Activated CD8-positive, alpha-beta memory T cell treated with anti-CD3 and anti-CD28 coated beads for 36 hours (primary cell): ENCODE measurements at regions not wholly inside any gene's neighbourhood (a gene's known extent, or its start where the extent isn't known, plus 50 kb on each side); places are given as distances from the start of the nearest gene placed in this dataset.

Experiments
- CTCF ChIA-PET: fragments of 350-600 bp; sonication (Branson Sonifier 250); formaldehyde crosslinking; loops from one replicate; lab custom pipeline; 2021; ENCODE audit warnings: antibody characterized with exemption; lab: Charles Lee
- POLR2A ChIA-PET: fragments of 350-600 bp; sonication (Branson Sonifier 250); formaldehyde crosslinking; loops from one replicate; lab custom pipeline; 2021; ENCODE audit warnings: antibody characterized with exemption; lab: Charles Lee

DNA sequence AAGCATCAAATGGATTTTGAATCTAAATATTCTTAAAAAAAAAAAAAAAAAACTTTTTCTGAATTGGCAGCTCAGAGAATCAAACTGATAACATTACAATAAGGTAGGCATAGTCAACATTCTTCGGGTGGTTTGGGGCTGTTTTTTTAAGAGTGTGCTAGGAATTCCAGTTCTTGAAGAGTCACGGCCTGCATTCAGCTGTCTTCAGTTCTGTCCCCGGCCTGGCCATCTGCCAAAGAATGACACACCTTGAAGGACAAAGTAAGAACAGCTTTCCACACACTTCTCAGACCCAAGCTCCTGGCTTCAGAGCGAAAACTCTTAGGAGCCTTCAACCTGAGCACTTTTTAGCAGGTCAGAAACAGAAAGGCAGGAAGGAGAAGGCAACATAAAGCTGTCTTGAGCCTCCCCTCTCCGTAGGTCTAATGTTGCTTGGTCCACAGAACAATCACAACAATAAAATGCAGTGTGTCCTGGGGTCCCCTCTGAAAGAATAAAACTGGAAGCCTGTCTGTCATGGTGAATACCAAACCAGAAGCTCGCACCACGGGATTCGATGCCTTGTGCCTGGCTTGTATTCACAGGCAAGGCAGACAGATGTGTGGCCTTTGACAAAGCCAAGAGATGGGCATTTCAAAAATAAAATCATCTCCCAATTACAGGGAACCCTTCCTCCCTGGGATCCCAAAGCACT lies 524.4 kb upstream of the ZFHX3 start:
- ChIA-PET POLR2A (no interaction called here), CTCF (no interaction called here)

DNA sequence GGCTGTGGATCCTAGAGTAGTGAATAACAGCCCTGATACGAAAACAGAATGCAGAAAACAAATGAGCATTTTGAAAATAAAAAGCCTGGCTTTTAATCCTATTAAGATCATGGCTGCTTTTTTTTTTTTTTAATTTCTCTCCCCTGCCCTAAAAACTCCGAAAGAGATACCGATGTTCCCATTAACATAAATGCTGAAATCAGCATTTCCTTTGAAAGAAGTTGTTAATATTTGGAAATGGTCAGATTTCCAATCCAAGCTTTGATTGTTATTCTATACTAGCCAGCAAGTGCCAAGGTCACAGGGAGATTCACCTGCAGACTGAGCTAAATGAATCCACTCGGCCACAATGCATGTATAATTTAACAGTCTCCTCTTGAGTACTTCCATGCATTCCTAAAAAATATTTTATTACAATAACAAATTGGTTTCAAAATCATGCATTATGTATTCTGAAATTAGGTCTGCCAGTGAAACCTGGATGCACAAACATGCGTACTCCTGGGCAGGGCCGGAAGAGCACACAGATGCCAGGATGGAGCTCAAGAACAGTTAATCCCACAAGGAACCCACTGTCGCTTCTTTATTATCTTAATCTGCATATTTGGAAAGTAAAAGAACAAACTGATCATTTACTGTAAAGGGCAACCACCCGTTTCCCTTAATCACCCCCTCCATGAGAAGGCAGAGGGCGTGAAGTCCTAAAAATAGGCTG lies 521.5 kb upstream of the ZFHX3 start:
- CTCF ChIA-PET, result no interaction called here
- POLR2A ChIA-PET, result no interaction called here

DNA sequence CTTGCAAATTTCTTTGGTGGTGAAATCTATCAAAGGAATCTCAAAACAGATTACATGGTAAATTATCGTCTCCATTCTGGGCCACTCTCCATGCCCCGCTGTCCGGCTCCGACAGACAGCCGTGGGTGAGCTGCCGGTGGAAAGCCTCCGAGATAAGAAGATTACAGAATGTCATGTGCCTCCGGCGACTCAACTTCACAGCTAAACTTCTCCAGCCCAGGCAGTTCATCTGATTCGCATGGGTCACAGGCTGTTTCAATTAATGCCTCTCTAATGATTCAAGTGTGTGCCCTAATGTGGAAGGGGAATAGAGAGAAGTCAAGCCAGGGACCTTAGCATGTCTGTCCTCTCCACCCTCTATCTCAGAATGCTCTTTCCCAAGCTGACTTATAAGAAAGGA lies 520.8 kb upstream of the ZFHX3 start:
- CTCF ChIA-PET, result no interaction called here
- POLR2A ChIA-PET, result no interaction called here

DNA sequence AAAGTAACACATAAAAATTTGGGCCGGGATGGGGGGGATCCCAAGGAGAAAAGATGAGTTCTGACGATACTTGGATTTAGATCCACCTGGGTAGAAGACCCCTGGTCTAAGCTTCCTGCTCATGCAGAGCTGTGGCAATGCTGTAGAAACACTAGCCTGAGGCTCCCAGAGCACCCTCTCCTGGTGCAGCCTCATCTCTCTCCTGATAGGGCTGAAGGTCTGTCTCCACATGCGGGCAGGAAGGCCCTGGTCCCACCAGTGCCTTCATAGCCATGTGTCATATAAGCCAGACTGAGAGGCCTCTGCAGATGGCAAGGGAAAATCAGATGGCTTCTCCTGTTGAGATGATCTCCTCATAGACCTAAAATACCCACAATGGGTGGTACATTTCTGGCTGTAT lies 518.0 kb upstream of the ZFHX3 start:
- CTCF ChIA-PET, result interaction anchor here (0.6 kb wide), 1 partner anchor 56 kb away, joined by 4 read pairs; no protein-coding TSS in a partner anchor
- POLR2A ChIA-PET, result no interaction called here

DNA sequence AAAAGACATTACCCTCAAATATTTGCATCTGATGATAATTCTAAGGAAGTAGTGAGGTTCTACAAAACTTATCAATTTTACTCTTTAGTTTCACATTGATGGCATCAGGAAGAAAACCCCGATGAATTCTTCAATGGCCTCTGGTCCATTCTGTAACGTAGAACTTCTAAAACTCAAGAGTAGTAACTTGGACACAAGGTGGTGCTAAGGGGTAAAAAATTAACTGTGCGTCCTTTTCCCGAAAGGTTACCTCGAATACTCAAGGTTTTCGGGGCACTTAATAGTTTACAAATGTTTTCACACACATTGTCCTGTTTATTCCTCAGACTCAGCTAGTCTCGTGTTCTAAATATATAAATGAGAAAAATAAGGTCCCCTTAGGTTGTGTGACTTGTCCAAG lies 517.3 kb upstream of the ZFHX3 start:
- ChIA-PET CTCF (no interaction called here), POLR2A (no interaction called here)

DNA sequence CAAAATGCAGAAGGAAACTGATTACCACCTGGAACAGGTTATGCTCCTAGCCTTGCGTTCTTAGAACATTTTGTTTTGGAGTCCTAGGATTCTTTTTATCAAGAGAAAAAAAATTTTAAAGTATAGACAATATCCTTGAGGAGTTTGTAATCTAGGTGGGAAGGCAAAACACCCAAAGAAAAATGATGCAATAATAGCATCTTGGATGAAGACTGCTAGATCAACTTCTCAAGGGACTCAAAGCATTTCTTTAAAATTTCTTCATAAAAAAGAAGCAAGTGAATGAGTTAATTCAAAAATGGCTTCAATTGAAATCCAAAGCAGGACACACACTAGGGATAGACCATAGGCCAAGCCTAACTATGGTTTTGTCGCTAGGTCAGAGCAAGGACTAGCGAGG lies 515.8 kb upstream of the ZFHX3 start:
- ChIA-PET POLR2A (no interaction called here), CTCF (no interaction called here)

DNA sequence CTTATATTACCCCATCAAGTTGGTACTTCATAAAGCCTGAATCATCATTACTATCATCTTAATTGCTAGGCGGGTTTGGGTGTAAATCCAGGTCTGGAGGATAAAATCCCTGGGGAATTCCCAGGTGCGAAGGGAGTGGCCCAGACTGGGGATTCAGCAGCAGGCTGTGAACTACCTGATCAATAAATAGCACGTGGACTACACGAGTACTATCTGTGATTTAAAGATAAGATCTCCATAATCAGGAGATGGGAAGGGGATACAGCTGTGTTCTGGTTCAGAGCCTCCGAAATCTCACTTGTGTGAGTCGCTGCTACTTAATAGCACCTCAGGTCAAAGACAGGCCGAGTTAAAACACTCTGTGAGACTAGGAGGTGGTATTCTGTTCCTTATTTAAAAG lies 512.6 kb upstream of the ZFHX3 start:
- POLR2A ChIA-PET, result no interaction called here
- CTCF ChIA-PET, result no interaction called here

DNA sequence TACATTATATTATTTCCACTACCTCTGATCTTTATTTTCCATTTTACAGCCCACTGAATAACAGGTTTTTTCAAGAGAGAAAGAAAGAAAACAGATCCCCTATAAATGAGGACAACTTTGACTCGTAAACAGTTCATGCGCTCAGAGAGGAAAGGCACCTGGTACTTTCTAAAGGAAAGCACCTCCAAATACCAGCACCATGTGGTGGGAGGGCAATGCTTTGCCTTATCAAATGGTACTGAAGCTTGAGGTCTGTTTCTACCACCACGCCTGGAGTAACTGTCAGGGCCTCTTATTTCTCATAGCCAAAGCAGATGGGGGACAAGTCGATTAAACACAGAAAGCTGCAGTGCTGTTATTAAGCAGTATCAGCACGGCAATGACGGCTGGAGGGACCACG lies 510.3 kb upstream of the ZFHX3 start:
- CTCF ChIA-PET, result no interaction called here
- POLR2A ChIA-PET, result no interaction called here

DNA sequence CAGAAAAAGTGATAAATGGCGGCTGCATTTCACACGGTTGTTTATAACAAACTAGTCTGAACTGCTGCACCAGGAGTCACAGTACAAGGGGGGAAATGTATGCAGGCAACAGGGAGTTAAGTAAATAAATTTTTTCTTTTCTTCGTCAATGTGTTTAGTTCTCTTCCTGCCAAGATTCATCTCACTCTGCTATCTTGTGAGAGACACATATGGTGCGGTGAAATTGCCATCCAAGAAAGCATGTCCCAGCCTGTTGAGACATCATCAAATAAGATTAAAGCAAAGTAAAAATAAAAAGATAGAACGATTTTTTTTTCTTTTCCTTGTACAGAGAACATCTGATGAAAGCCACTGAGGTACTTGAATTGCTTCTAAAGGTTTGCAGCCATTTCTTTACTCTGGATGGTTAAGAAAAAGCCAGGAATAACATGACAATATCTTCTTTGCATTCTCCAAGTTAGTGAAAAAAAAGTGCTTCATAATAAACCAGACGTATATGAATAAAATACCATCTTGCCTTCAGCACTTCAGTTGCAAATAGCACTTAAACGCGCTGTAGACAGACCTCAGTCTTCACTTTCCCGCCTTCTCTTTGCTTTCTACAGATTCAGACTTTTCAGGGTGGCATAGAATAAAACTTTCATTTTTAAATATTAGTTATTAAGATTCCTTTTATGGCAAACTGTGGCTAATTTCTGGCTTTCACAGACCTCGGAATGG lies 506.2 kb upstream of the ZFHX3 start:
- CTCF ChIA-PET, result no interaction called here
- POLR2A ChIA-PET, result no interaction called here

DNA sequence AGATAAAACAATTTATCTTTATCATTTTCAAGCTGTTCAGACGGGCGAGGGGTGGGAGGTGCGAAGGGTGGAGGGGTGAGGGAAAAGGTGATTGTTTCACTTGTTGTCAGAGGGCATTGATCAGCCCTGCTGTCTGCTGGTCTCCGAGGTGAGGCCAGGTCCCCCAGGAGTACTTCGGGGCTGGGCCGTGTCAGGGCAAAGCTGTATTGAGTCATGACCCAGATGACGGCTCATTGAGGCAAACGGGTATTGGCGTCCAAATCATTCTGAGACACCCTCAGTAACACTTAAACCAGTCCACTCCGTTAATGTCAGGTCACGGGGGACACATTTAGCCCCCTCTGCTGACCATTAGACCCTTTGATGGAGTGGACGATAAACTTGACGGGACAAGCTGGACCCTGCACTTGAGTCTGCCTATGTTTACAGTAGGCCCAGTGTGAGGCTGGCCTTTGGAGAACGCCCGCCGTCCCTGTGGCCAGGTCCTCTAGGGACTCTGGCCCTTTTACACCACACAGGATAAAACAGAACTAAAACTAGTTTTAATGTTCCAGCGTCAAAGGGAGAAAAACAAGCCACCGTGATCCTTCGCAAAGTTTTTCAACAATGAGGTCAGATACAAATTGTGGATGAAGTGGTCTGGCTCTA lies 502.2 kb upstream of the ZFHX3 start:
- POLR2A ChIA-PET, result no interaction called here
- CTCF ChIA-PET, result no interaction called here

DNA sequence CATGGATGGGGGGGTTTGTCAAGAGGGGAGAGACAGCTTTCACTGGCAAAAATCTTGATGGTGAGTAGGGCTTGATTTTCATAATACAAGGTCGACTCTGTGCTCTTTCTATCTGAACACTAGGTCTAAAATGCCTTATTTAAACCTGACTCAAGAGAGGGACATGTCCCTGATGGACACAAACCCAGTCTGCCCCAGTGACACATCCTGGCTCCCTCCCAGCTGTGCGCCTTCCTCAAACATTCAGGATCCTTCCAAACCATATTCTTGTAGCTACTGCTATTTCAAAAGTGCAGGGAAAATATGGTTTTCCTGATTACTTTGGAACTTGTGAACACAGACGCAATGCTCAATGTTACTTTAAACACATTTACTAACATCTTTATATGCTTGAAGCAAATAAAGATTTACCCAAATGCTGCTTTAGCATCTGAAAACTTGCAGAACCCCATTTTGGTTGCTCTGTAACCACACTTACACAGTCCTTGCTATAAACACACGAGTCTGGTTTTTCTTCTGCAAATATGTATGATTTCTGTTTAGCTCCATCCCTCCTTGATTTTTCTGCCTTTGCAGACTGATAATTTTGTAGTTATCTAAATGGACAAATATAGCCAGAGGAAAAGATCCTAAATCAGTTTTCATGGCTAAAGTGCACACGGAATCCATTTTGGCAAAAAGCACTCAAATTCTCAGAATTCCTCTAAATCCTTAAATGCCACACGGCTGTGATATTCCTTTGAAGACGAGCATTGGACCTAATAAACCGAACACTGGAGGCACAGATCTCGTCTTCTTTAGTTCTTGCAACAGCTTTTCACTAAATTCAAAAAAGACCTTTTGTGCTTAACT lies 499.9 kb upstream of the ZFHX3 start:
- ChIA-PET CTCF (no interaction called here), POLR2A (no interaction called here)

DNA sequence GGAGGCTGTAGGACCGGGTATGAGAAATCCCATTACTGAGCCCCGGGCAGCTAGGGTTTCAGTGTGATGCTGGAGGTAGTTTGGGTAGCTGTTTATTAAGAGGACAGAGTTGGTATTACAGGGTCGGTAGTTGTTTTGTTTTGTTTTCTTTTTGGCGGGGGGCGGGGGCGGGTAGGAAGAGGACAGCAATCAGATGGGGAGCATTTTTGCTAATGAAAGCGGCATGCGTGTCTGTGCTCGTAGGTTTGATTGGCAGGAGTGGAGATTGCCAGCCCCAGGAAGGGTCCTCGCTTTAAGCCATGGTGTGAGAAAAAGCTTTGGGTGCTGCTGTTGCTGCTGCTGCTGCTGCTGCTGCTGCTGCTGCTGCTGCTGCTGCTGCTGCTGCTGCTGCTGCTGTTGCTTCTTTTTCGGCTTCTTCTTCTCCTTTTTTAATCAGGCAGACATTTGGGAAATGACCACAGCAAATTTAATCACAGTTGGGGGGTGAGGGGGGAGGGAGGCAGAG lies 498.5 kb upstream of the ZFHX3 start:
- ChIA-PET POLR2A (no interaction called here), CTCF (no interaction called here)

DNA sequence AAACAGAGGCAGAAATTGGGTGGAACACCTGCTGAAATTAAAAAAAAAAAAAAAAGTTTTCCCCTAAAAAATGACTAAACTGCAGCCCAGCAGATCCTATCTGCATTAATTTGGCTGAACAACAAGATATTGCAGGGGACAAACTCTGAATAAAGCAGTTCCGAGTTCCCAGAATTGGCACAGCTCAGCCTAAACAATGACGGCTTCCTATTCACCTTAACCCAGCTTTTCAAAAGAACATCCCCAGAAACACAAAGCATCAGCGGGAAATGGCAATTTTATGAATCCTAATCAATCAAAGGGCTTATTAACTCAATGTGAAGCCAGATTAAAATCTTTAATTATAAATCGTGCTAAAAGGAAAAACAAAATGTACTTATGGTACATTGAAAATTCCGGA lies 497.8 kb upstream of the ZFHX3 start:
- POLR2A ChIA-PET, result no interaction called here
- CTCF ChIA-PET, result no interaction called here

DNA sequence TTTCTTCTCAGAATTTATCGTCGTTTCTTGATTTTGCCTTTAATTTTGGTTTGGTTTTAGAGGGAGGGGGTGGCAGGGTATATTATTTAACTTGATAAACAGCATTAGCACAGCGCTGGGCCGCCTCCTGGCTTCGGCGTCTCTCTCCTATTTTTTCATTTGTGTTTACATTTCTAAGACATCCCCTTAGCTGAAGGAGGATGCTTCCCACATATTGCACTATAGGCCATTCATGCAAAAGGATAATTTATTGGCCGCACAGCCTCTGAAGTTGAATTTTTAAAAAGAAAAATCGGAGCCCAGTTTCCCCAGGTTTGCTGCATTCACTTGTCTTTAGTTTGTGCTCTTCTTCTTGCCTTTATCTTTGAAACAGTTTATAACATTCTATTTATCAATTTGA lies 497.4 kb upstream of the ZFHX3 start:
- ChIA-PET CTCF (no interaction called here), POLR2A (no interaction called here)

DNA sequence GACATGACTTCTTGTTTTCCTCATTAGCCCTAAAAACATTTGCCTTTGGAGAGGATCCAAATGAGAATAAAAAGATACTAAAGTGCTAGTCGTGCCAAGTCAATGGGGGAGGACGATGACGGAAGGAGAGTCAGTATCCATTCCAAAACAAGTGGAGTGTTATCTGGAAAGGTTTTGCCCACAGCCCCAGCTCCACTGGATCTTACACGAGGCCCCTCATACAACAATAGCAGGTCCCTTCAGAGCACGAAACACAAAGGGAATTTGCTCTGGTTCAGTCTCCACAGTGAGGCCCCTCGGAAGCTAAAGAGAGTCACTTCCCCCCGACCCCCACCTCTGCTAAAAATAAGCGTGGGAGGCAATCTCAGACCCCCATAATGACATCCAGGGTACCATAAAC lies 496.9 kb upstream of the ZFHX3 start:
- POLR2A ChIA-PET, result no interaction called here
- CTCF ChIA-PET, result no interaction called here

DNA sequence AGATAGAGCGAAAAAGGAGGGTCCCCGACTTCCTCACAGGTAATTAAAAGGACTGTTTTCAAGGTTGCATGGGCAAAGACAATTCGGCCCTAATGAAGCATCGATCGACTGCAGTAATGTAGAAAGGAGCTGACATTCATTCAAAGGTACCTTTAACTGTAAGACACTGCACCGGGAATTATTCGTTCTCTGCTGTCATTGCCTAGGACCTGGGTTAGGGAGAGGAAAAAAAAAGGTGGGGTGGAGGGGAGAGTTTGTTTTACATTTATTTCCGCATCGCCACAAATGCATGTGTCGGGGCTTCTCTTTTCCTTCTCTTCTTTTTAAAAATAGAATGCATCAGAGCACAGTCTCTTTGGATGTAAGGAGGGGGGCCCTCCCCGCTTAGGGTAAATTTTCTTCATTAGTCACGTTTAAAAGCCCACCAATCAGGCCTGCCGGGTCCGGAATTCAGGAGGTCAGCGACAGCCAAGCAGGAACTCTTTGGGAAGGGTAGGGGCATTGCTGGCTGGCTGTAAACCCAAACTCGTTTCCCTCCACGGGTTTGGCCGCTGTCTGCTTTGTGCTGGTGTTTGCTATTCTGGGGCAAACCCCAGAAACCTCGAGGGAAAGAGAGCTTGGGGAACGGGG lies 496.2 kb upstream of the ZFHX3 start:
- POLR2A ChIA-PET, result no interaction called here
- CTCF ChIA-PET, result no interaction called here

DNA sequence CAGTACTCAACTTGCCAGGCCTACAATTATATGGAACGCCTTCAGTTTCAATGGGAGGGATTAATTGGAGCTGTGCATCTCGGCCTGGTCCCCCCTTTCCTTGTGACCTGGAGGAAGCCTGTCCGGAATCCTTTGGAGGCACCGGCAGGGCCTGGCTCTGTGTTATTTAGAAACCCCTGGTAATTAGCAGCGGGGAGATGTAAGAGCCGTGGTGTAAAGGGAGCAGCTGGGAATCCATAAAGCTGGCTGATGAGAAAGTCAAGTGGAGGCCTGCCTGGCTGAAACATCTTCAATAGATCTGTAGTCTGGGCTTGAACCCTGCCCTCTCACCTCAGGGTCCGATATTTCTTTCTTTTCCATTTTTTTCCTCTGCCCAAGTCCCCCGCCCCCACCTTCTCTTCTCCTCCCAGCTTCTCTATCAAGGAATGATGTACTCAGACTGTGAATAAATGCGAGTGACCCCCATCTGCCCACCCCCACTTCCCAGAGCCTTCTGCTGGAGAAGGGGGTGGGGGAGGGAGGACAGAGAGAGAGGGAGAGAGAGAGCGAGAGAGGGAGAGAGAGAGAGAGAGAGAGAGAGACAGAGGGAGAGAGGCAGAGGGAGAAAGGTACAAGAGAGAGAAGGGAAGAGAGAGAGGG lies 495.5 kb upstream of the ZFHX3 start:
- CTCF ChIA-PET, result no interaction called here
- POLR2A ChIA-PET, result no interaction called here

DNA sequence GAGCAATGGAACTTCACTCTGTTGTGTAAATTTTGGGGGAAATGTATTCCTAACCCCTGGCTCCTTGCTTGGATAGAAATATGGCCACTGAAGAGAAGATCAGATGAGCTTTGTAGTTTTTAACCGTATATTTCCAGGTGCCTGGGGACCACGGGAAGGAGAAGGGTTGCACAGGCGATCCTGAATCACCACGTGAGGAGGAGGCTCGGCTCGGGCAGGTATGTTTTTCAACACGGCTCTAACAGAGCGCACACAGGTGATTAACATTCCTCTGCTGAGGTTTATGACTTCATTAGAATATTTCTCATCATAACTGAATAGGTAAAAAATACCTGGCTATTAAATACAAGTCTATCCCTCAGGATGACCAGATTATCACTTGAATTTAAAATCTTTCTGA lies 495.0 kb upstream of the ZFHX3 start:
- ChIA-PET POLR2A (no interaction called here), CTCF (no interaction called here)
